HG02870 (cell line): ENCODE measurements at regions not wholly inside any gene's neighbourhood (a gene's known extent, or its start where the extent isn't known, plus 50 kb on each side); places are given as distances from the start of the nearest gene placed in this dataset.

Source experiments
- ATAC-seq: cut with Tn5 transposase; IDR thresholded peaks from one replicate; pipeline ENCODE4 v1.9.1; 2021; ENCODE audit warnings: mild to moderate bottlenecking, moderate library complexity; ENCODE audit not compliant: unreplicated experiment

- ATAC-seq, result no peak
Observed at GRCh38 chr18:44374966-44375365, 305.7 kb upstream of the SETBP1 start.

GRCh38 chr18:44386401-44386800, 294.3 kb upstream of the SETBP1 start:
- ATAC-seq, result no peak

- no peak for ATAC-seq
Observed at GRCh38 chr18:44388329-44388728, 292.4 kb upstream of the SETBP1 start.

- ATAC-seq, result no peak
Observed at GRCh38 chr18:44392933-44393332, 287.8 kb upstream of the SETBP1 start.

GRCh38 chr18:44393406-44393805, 287.3 kb upstream of the SETBP1 start:
- ATAC-seq, result no peak

- ATAC-seq, result no peak
Observed at GRCh38 chr18:44396550-44396949, 284.1 kb upstream of the SETBP1 start.

- ATAC-seq, result no peak
Observed at GRCh38 chr18:44409071-44409470, 271.6 kb upstream of the SETBP1 start.

GRCh38 chr18:44409515-44409914, 271.2 kb upstream of the SETBP1 start:
- no peak for ATAC-seq

- ATAC-seq, result no peak
Observed at GRCh38 chr18:44410740-44411139, 269.9 kb upstream of the SETBP1 start.

- no peak for ATAC-seq
Observed at GRCh38 chr18:44411262-44411905, 269.3 kb upstream of the SETBP1 start.

- no peak for ATAC-seq
Observed at GRCh38 chr18:44411976-44412375, 268.7 kb upstream of the SETBP1 start.

GRCh38 chr18:44423814-44424644, 256.7 kb upstream of the SETBP1 start:
- no peak for ATAC-seq

- ATAC-seq, result no peak
Observed at GRCh38 chr18:44424645-44425035, 256.0 kb upstream of the SETBP1 start.

- ATAC-seq, result no peak
Observed at GRCh38 chr18:44425161-44425560, 255.5 kb upstream of the SETBP1 start.

- no peak for ATAC-seq
Observed at GRCh38 chr18:44437603-44438002, 243.1 kb upstream of the SETBP1 start.

- no peak for ATAC-seq
Observed at GRCh38 chr18:44450226-44450625, 230.5 kb upstream of the SETBP1 start.

- no peak for ATAC-seq
Observed at GRCh38 chr18:44452346-44452745, 228.3 kb upstream of the SETBP1 start.

GRCh38 chr18:44453505-44453904, 227.2 kb upstream of the SETBP1 start:
- ATAC-seq, result no peak

- no peak for ATAC-seq
Observed at GRCh38 chr18:44458777-44459176, 221.9 kb upstream of the SETBP1 start.

- no peak for ATAC-seq
Observed at GRCh38 chr18:44464398-44465180, 216.1 kb upstream of the SETBP1 start.

GRCh38 chr18:44465381-44465841, 215.3 kb upstream of the SETBP1 start:
- no peak for ATAC-seq

- ATAC-seq, result no peak
Observed at GRCh38 chr18:44466997-44467396, 213.7 kb upstream of the SETBP1 start.
